ENCODE measurements at regions not wholly inside any gene's neighbourhood (a gene's known extent, or its start where the extent isn't known, plus 50 kb on each side); places are given as distances from the start of the nearest gene placed in this dataset.

DNA sequence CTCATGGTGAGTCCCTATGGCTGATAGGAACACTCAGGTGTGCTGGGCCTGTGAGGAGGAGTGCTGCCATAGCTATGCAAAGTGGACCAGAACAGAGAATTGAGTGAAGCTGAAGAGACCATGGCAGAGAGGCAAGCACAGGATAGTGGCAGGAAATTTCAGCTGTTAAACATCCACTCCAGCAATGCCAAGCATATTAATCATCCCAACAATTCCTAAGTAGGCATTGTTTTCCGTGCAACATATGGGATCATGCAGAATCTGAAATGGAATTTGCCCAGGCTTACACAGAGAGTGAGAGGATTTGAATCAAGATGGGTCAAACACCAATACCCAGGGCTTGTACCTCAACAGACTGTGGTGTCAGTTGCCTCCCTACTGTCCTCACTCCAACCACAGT, 582.6 kb upstream of the UBE2E2 start:
- Histone ChIP-seq H3K36me3 (no peaks in the 10 kb centered on the region), H3K27ac (no peak overlapping the region), H3K4me1 (no peaks in the 10 kb centered on the region), H3K4me3 (no peak overlapping the region), H3K9me3 (no peaks in the 10 kb centered on the region), H3K27me3 (no peaks in the 10 kb centered on the region)
- TF ChIP-seq POLR2A (IDR thresholded peaks at IDR 0.05), result no peak
- TF ChIP-seq EP300 (IDR thresholded peaks at IDR 0.05), result no peak
- TF ChIP-seq, protein P1, sequence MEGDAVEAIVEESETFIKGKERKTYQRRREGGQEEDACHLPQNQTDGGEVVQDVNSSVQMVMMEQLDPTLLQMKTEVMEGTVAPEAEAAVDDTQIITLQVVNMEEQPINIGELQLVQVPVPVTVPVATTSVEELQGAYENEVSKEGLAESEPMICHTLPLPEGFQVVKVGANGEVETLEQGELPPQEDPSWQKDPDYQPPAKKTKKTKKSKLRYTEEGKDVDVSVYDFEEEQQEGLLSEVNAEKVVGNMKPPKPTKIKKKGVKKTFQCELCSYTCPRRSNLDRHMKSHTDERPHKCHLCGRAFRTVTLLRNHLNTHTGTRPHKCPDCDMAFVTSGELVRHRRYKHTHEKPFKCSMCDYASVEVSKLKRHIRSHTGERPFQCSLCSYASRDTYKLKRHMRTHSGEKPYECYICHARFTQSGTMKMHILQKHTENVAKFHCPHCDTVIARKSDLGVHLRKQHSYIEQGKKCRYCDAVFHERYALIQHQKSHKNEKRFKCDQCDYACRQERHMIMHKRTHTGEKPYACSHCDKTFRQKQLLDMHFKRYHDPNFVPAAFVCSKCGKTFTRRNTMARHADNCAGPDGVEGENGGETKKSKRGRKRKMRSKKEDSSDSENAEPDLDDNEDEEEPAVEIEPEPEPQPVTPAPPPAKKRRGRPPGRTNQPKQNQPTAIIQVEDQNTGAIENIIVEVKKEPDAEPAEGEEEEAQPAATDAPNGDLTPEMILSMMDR (IDR thresholded peaks at IDR 0.05), result no peak
- 65 to 82% methylated on average over 1 of the region's 1 CpG for WGBS, 2 donors
- DNase-seq (ENCODE audit: low spot score in 2 of 2), result no peak

DNA sequence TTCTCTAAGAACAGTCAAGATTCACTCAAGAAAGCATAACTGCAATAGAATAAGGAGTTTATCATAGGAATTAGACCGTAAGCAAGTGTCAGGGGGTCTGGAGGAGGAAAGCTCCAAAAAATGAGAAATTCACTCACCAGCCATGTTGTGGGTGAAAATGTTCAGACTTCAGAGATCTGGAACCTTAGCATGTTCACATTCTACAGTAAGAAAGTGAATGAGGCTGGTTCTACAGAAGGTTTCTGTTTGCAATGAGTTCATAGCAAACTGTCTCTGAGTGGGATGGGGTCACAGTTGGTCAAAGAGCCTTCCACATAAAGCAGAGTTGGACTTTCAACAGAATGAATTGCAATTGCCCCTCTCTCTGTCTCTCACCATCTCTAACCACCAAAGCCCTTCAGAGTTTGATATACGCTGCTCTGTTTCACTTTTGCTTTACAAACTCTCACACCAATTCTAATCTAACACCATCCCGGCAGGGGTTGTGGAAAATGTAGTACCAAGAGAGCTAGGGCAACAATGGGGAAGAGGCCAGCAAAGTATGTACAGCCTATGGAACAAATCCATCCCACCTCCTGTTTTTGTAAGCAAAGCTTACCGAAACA, 581.8 kb upstream of the UBE2E2 start:
- H3K36me3 ChIP-seq, result no peaks in the 10 kb centered on the region
- TF ChIP-seq, protein P1 (IDR thresholded peaks at IDR 0.05), result no peak
- TF ChIP-seq POLR2A (IDR thresholded peaks at IDR 0.05) (no peak), EP300 (IDR thresholded peaks at IDR 0.05) (no peak)
- no peaks in the 10 kb centered on the region for H3K27me3 ChIP-seq
- no peak overlapping the region for H3K27ac ChIP-seq
- peaks cover 0 to 8% (median 0%) of the 10 kb centered on the region in 4 donors for H3K9me3 ChIP-seq
- no peaks in the 10 kb centered on the region for H3K4me1 ChIP-seq
- no peak for DNase-seq (ENCODE audit: low spot score in 2 of 2)
- no peak overlapping the region for H3K4me3 ChIP-seq
- 86 to 93% methylated on average over 4 of the region's 4 CpGs for WGBS, 2 donors

DNA sequence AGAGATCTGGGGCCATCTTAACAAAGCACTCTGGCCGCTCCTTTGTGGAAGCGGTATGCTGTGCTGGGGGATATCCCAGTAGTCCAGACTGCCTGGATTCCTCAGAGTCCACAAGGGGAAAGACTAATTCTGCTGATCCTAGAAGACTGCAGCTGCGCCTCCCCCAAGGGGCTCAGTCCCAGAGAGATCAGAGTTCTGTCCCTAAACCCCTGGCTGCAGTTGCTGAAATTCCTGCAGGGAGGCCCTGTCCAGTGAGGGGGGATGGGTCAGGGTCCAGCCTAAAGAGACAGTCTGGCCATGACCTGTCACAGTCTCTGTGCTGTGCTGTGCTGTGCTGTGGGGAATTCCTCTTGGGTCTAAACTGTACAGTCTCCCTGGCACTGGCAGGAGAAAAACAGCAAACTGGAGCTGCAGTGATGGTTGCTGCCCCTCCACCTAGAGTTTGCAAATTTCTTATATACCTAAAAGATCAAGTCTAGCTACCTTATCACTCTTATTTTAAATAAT, 575.1 kb upstream of the UBE2E2 start:
- Histone ChIP-seq H3K27me3 (no peaks in the 10 kb centered on the region), H3K4me3 (no peak overlapping the region), H3K36me3 (no peaks in the 10 kb centered on the region), H3K4me1 (no peaks in the 10 kb centered on the region), H3K27ac (no peak overlapping the region), H3K9me3 (peaks cover 0 to 14% (median 0%) of the 10 kb centered on the region in 4 donors)
- WGBS, 2 donors, result 89 to 91% methylated on average over 2 to 3 of the region's 3 CpGs
- TF ChIP-seq EP300 (IDR thresholded peaks at IDR 0.05) (no peak), POLR2A (IDR thresholded peaks at IDR 0.05) (no peak)
- TF ChIP-seq, protein P1 (IDR thresholded peaks at IDR 0.05), result no peak
- DNase-seq (ENCODE audit: low spot score in 2 of 2), result no peak

DNA sequence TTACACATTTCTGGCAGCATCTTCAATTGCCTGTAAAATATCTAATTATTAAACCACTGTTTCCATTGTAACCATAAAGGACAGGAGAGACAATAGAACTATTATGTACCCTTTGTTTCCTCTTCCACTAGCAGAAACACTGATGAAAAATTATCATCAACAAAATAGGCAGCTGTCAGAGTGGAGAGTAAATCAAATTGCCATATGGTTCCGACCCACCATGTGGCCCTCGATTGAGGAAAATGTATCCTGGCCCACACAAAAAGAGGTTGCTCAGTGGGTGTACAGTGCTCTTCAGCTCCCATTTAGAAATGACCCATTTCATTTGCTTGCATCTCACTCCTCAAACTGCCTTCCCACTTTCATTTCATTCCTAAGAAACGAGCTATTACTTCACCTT, 570.6 kb upstream of the UBE2E2 start:
- Histone ChIP-seq H3K4me3 (no peak overlapping the region), H3K9me3 (peaks cover 0 to 3% (median 0%) of the 10 kb centered on the region in 4 donors), H3K4me1 (no peaks in the 10 kb centered on the region), H3K27me3 (no peaks in the 10 kb centered on the region), H3K27ac (no peak overlapping the region), H3K36me3 (no peaks in the 10 kb centered on the region)
- no peak for DNase-seq (ENCODE audit: low spot score in 2 of 2)
- WGBS, 2 donors, result 65 to 71% methylated on average over 3 of the region's 3 CpGs
- TF ChIP-seq, protein P1 (IDR thresholded peaks at IDR 0.05), result no peak
- TF ChIP-seq EP300 (IDR thresholded peaks at IDR 0.05) (no peak), POLR2A (IDR thresholded peaks at IDR 0.05) (no peak)

DNA sequence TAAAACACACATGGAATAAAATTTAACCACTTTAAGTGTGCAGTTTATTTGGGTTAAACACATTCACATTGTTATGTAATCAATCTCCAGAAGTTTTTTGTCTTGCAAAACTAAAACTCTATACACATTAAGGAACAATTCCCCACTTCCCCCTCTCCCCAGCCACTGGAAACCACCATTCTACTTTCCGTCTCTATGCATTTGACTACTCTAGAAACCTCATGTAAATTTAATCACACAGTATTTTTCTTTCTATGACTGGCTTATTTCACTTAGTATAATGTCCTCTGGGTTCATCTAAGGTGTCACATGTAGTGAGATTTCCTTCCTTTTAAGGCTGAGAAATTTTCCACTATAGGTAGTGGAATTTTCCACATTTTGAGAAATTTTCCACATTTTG, 568.7 kb upstream of the UBE2E2 start:
- Histone ChIP-seq H3K4me3 (no peak overlapping the region), H3K9me3 (peaks cover 0 to 15% (median 5%) of the 10 kb centered on the region in 4 donors), H3K36me3 (no peaks in the 10 kb centered on the region), H3K27me3 (no peaks in the 10 kb centered on the region), H3K4me1 (no peaks in the 10 kb centered on the region), H3K27ac (no peak overlapping the region)
- DNase-seq (ENCODE audit: low spot score in 2 of 2), result no peak
- TF ChIP-seq, protein P1 (IDR thresholded peaks at IDR 0.05), result no peak
- TF ChIP-seq POLR2A (IDR thresholded peaks at IDR 0.05) (no peak), EP300 (IDR thresholded peaks at IDR 0.05) (no peak)
- 75 to 79% methylated on average over 1 of the region's 1 CpG for WGBS, 2 donors
